ENCODE measurements at regions not wholly inside any gene's neighbourhood (a gene's known extent, or its start where the extent isn't known, plus 50 kb on each side); places are given as distances from the start of the nearest gene placed in this dataset.

DNA sequence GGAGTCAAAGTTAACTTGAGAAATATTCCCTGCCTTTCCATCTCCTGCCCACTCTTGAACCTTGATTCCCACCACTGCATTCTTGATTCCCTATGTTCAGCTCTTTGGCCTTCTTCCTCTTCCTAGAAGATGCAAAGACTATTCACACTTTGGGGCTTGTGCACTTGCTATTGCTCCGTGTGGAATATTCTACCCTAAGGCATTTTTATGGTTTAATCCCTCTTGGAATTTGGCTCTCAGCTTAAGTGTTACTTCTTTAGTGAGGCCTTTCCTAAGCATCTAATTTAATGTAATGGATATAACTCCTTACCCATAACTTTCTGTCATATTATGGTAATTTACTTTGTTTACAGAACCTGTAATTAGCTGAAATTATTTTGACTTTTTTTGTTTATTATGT lies 318.9 kb upstream of the COL8A1 start:
- no peak for DNase-seq (ENCODE audit: low spot score)

DNA sequence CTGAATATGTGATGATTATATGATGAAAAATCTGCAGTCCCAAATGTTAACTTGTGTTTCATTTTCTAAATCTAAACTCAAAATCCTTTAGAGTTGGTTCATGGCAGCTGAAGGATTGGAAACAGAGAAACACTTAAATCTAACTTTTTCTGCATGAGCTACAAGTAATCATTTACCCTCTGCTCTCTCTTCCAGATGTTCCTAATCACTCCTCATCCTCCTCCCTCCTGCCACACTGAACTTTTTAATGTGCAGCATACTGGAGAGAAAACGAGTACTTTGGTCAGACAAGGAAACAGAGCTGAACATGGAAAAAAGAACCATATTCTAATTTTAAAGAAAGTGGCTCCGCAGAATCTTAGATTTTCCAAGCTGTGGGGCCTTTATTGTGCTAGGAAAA lies 321.2 kb upstream of the COL8A1 start:
- DNase-seq (ENCODE audit: low spot score): no peak

DNA sequence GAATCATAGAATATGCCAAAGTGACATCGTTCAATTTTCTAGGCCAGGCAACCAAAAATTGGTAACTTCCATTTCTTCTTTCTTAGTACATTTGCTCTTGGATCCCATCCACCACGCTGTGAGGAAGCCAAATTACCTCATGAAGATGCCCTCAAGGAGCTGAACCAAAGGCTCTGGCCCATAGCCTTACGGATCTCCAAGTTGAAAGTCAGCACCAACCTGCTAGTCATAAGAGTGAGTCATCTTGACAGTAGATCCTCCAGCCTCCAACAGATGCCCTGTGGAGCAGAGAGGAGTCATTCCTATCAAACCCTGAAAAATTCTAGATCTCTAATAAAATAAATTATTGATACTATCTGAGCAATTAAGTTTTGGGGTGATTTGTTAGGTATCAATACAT lies 322.5 kb upstream of the COL8A1 start:
- DNase-seq (ENCODE audit: low spot score): no peak

DNA sequence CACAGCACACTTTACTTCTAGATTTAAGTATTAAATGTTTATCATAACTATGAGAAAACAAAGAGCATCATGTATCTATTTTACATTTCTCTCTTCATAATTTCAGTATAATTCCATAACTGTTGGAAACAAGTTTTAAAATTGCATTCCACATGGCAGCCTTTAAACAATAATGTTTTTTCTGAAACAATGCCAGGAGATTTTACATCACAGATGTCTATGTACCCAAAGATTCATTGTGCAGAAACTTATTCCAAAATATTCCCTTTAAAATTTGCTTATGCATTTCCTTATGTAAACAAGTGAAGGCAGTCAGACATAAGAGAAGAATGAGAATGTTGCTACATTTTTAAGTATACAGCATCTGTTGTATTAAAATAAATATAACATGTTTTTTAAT lies 324.9 kb upstream of the COL8A1 start:
- no peak for DNase-seq (ENCODE audit: low spot score)

DNA sequence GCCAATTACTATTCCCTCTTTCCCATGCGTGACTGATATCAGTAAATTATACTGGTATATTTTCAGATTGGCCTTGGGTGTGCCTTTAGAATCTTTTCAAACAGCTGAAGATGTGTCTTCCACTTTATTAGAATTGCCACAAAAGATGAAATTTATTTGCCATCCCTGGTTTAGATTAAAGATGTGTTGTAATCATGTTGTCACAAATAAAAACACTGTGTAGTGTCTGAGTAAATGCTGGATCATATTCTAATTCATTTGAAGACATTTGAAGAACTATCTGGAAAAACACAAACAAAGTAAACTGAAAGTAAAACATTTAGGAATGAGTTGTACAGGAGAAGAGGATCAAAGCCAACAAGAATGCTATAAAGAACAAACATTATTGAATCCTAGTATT lies 339.7 kb upstream of the COL8A1 start:
- no peak for DNase-seq (ENCODE audit: low spot score)

DNA sequence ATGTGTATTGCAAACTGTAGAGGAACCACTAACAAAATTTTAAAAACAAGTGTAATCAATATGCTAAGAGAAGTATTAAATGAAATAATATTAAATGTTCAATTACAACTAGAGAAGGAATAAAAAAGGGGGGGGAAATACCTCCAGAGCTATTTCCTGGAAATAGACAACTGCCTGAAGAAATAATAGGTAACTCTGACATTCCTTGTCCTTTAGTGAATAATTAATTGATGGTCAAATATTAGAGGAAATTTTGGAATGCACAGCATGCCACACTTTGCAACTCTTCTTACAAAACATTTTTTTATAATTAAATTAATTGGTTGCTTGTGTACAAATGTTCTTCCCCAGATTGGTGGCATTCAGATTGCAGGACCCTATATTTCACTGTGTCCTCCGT lies 342.6 kb upstream of the COL8A1 start:
- DNase-seq (ENCODE audit: low spot score): no peak

DNA sequence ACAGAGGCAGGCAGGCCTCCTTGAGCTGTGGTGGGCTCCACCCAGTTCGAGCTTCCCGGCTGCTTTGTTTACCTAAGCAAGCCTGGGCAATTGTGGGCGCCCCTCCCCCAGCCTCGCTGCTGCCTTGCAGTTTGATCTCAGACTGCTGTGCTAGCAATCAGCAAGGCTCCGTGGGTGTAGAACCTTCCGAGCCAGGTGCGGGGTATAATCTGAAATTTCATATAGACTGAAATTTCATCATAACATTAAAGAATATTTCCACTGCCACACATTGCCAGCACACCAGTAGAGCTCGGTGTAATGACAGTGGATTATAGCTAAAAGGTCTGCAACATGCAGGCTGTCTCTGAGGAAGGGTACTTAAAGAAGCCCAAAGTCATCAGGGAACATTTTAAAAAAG lies 344.3 kb upstream of the COL8A1 start:
- peak; percentile 52 for DNase-seq (ENCODE audit: low spot score)

DNA sequence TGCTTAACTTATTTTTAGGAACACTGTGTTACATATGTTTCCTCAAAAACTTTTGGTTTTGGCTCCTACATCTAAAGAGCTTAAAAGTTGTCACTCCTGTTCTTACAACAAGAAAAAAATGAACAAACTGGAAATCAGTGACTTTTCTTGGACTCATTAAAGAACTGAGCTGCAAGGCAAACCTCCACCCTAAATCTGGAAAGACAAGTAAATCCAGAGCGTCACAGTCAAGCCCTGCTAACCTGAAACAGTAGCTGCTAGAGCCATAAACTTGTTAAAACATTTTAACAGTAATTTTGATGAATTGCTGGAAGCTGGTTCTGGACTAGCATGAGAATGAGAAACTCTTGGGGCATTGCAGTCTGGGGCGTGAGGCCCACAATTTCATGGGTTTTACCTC lies 350.5 kb upstream of the COL8A1 start:
- no peak for DNase-seq (ENCODE audit: low spot score)

DNA sequence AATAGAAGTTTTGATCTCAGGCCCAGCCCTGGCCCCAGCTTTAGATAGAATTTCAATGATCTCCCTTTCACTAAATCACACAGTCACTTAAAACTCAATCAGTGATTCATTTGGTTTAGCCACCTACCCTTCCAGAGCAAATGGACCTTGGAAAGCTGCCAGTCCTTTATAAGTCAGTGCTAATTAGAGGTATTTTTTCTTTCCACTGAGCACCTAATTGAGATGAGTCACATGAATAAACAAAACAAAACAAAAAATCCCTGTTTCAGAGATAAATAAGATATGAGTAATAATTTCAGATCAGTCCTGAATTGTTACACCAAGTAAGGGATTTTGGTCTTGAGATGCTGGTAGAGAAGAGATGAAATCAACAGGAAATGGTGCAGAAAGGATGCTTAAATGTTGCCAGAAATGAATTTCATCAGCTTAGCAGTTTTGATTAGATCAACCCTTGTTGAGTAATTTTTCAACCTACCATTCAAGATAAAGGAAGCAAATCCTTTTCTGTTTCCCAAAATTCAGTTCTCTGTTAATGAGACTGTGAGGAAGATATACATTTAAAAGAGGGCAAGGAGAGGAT lies 352.0 kb upstream of the COL8A1 start:
- no peak for DNase-seq (ENCODE audit: low spot score)

DNA sequence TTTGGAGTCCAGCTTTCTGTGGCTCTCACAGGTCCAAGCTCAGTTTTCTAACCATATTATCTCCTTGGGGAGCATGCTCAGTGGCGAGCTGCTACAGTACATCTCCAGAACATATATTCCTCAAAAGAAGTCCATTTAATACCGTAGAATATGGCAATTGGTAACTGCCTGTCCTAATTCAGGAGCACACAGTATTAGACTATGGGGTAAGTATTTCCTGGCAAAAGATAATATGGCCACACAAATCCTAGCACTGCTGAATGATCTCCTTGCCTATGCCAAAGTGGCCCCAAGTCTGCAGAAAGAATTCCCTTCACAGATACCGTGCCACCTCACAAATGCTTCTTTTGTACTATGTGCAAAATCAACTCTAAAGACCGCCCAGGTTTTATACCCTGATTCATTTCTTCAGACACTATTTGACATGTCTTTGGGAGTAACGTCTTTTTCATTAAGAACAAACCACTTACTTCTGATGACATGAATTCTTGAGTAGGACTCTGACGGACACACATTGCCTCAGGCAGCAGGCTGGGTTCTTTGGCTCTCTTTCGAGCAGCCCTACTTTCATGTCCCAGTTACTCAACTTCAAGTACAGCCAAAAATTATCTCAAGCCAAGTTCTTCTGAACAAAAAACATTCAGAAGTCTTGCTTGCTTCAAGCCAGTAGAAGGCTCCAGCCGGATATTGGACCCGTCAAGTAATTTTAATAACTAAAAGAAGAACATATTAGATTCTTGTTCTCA lies 368.3 kb upstream of the DCBLD2 start:
- DNase-seq (ENCODE audit: low spot score): no peak

DNA sequence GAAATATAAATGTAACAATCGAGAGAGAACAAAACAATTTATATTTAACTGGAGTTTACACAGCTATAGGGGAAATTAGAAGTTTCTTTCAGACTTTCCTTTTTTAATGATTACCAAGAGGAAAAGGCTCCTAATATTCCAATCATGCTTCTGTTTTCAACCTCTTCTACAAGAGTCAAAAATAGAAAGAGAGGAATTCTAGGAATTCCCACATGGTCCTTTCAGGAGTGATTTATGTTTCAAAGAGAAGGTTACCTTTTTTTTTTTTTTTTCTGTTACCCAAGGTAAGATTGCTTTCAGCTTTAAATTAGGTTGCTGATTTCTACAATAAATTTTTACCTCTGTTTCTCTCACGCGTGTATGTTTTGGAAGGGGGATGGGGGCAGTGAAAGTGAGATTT lies 355.3 kb upstream of the DCBLD2 start:
- DNase-seq (ENCODE audit: low spot score): no peak

DNA sequence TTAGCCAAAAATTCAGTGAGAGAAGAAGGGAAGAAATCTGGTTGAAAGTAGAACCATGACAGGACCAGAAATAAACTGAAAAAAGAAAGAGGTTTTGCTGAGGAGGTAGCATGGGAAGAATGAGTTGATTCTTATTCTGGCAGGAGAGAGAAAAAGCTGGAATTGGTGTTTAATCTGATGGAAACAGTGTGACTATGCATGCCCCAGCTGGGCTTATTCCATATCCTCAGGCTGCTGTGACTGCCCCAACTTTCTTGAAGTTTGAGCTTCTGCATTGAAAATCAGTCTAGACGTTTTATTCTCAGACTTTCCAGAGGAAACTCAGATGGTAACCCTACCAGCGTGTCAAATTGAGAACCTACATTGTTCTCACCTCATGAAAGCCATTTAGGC lies 352.5 kb upstream of the DCBLD2 start:
- no peak for DNase-seq (ENCODE audit: low spot score)

DNA sequence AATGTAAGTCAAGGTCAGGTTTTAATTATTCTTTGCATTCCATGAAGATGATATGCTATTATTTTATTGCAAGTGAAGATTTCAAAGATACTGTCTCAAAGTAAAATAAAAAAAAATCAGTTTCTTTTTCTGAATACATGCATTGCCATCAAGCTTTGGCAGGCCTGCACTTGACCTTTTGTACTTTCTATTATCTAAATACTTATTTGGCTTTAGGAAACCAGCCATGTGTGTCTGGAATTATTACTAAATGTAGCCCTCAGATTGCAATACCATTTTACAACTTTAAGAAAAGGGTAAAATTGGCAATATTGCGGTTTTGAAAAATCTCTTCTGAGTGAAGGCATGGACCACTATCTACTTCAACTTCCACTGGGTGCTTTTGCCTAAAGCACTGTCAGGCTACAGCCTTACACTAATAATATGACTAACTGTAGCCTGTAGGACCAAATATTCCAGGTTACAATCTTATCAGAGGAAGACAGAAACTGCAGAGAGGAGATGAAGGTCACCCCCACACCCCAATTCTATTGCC lies 349.4 kb upstream of the DCBLD2 start:
- DNase-seq (ENCODE audit: low spot score): no peak

DNA sequence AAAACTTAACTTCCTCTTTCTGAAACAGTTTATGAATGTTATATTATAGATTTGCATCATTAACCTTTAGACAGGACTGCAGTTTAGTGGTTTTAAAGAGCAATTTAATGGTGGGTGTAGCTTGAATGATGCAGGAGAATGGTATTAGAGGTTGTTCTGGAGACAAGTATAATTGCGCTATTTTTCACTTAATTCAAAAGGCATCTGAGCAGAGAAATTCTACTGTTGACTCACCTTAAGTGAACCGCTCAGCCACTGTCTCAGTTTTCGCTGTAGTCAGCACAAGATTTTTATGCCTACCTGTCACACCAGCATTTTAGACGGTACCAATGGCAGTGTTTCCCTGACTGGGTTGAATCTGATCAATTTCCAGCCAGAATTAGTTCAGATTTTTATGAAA lies 348.8 kb upstream of the DCBLD2 start:
- DNase-seq (ENCODE audit: low spot score): no peak

DNA sequence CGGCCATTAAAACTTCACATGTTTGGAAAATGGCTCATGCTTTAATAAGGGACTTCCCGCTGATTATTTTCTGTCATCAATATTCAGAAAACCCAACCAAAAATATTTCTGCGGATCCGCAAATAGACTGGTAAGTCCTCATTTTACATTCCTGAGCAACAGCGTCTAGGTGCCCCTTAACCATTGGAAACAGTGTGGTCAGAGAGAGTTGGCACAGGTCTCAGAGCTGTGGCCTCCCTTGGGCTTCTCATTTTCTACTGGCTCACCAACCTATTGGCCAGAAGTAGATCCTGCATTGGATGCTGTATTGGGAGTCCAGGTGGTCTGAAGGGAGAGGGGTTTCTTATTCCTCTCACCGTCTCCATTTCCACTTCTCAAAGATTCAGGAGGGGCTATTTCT lies 348.1 kb upstream of the DCBLD2 start:
- no peak for DNase-seq (ENCODE audit: low spot score)

DNA sequence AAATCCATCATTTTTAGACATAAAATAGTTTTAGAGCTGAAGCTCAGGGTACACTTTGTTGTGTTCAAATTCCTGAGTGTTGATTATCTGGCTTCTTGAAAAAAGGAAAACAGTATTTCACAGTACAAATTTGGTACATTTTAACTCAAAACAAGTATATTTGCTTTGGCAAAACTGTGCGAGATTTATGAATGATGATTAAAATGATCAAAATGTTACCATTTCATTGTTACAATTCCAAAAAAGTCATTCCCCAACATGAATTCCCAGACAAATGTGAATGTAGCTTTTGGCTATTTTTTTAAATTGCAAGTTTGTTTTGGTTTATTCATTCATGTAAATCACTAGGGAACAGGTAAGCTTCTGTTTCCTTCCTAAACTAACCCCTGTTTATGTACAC lies 347.4 kb upstream of the DCBLD2 start:
- no peak for DNase-seq (ENCODE audit: low spot score)

DNA sequence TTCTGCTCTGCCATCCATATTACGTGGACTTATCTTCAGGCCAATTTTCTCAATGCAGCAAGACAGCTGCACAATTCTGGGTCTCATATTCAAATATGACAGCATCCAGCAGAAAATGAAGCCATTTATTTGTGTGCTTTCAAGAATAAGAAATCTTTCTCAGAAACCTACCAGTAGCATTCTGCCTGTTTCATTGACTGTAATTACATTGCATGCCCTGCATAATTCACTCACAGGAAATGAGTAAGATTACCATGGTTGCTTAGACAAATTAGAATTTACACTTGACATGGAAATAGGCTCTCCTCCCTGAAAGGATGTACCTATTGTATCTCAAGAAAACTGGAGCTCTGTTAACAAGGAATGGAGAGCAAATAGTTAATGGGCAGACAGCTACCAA lies 346.6 kb upstream of the DCBLD2 start:
- no peak for DNase-seq (ENCODE audit: low spot score)

DNA sequence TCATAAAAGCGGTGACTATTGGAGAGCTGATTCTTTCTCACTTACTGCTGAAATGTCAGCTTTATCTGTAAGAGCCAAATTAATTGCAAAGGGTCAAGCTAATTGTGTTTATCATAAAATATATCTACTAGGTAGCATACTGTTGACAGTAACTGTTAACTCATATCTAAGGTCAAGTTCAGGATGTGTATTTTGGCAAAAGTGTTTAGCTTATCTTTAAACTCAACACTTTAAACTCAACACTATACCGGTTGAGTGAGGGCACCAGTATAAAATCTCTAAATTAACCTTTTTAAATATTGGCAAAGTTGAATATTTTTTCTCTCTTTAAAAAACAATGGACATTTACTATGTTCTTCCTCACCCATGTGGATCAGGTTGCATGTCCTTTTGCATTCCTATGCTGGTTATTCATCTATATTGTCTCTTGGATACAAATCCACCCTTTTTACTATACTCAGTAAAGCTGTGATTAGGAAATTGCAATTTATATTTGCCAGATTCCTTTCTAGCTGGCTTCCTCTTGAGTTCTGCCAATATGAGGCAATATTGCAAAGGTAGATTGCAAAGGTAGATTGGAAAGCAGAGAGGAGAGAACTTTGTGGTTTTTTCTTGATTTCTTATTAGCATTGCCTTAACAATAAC lies 344.6 kb upstream of the DCBLD2 start:
- no peak for DNase-seq (ENCODE audit: low spot score)

DNA sequence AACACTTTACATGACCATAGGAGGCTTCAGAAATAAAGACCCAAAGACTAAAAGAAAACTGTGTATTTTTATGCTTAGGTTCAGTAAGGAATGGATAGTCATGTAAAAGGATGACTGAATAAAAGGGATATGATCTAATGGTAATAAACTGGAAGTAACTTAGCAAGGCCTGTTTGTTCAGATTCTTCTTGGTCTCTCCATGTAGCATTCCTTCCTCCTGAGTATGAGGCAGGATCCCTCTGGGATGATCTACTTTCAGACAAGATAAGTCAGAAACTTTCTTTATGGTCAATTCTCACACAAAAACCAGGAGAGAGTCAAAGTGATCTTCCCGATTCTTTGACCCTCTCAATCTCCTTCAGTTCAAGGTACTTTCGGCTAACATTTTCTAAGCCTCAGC lies 340.8 kb upstream of the DCBLD2 start:
- no peak for DNase-seq (ENCODE audit: low spot score)

DNA sequence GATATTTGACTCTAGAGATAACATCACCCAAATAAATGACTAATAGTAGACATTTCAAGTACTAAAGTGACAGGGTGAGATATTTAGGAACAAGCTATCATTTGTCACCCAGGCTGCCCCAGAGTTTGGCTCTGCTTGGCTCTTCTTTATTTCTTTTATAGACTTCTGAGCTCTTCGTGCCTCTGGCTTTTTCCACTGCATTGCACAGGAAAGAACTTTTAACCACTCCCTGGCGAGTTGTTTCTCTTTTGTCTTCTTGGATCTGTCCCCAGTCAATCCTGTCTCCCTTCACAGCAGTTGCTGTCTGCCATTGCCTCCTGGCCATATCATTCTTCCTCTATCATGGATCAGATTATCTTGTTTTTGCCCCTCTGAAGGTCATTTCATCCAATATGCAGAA lies 339.2 kb upstream of the DCBLD2 start:
- DNase-seq (ENCODE audit: low spot score): no peak

DNA sequence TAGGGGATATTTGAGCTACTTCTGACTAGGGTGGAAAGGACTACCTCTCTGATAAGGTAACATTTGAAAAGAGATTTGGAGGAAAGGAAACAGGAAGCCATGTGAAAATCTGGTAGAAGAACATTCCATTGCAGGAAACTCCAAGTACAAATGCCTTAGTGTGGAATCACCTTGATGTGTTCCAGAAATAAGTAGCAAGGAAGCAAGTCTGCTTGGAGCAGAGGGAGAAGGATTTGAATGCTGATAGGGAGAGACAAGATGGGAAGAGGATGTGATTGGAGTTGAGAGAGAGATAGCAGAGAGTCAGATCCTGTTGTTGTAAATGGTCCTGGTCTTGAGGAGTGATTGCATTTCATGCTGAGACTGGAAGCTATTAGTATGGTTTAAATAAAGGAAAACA lies 335.1 kb upstream of the DCBLD2 start:
- DNase-seq (ENCODE audit: low spot score): no peak

DNA sequence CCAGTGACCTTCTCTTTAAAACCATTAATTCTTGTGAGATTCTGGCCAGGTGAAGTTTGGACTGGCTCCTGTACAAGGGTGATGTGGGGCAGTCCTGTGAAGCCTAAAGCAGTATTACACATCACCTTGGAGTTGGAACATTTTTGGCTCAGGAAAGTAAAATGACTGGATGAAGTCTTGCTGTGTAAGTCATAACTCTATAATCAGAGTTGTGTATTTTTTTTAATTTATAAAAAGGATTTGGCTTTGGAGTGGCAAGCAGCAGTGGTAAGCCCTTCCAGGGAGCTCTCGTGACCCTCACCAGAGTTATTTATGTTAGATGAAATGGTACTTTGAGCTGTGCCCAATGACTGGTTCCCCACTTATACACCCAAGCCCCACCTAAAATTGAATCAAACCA lies 331.2 kb upstream of the DCBLD2 start:
- DNase-seq (ENCODE audit: low spot score): no peak

DNA sequence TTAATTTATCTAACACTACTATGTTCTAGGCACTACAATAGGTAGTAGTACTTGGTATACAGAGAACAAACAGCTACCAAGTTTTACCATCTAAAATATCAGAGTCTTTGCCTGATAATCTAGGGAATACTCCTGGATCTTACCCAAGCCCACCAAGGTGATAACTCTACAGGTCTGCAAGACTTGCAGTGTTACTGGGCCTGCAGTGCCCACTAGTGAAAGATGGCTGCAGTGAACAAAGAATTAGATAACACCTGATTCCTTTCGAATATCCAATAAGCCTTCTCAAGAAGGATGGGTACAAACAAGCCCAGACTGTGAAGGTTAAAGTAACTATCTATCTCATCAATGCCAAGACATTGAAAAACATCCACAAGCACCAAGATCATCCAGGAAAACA lies 317.0 kb upstream of the DCBLD2 start:
- DNase-seq (ENCODE audit: low spot score): no peak
